ENCODE measurements at regions not wholly inside any gene's neighbourhood (a gene's known extent, or its start where the extent isn't known, plus 50 kb on each side); places are given as distances from the start of the nearest gene placed in this dataset.
"Not testable (repeated sequence)": the region's sequence is repeated elsewhere in the genome, so short reads cannot be mapped to it uniquely, and the experiment has no call there.

- TF ChIP-seq, protein P1, sequence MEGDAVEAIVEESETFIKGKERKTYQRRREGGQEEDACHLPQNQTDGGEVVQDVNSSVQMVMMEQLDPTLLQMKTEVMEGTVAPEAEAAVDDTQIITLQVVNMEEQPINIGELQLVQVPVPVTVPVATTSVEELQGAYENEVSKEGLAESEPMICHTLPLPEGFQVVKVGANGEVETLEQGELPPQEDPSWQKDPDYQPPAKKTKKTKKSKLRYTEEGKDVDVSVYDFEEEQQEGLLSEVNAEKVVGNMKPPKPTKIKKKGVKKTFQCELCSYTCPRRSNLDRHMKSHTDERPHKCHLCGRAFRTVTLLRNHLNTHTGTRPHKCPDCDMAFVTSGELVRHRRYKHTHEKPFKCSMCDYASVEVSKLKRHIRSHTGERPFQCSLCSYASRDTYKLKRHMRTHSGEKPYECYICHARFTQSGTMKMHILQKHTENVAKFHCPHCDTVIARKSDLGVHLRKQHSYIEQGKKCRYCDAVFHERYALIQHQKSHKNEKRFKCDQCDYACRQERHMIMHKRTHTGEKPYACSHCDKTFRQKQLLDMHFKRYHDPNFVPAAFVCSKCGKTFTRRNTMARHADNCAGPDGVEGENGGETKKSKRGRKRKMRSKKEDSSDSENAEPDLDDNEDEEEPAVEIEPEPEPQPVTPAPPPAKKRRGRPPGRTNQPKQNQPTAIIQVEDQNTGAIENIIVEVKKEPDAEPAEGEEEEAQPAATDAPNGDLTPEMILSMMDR (conservative IDR thresholded peaks at IDR 0.05; ENCODE audit: low read depth in 2 of 2) = not testable (repeated sequence)
- TF ChIP-seq, protein P2, sequence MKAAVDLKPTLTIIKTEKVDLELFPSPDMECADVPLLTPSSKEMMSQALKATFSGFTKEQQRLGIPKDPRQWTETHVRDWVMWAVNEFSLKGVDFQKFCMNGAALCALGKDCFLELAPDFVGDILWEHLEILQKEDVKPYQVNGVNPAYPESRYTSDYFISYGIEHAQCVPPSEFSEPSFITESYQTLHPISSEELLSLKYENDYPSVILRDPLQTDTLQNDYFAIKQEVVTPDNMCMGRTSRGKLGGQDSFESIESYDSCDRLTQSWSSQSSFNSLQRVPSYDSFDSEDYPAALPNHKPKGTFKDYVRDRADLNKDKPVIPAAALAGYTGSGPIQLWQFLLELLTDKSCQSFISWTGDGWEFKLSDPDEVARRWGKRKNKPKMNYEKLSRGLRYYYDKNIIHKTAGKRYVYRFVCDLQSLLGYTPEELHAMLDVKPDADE (IDR thresholded peaks at IDR 0.05) = not testable (repeated sequence)
- TF ChIP-seq EZH2phosphoT487 (IDR thresholded peaks at IDR 0.05; ENCODE audit: unreplicated experiment); EZH2 (IDR thresholded peaks at IDR 0.05; ENCODE audit: low read depth, unreplicated experiment); ZNF114 (CRISPR knock-in tag; IDR thresholded peaks at IDR 0.05); JUNB (IDR thresholded peaks at IDR 0.05; ENCODE audit: unreplicated experiment); POLR2AphosphoS5 (IDR thresholded peaks at IDR 0.05; ENCODE audit: low read depth); CREB1 (CRISPR knock-in tag; IDR thresholded peaks at IDR 0.05; ENCODE audit: low read depth); STAT1 (IDR thresholded peaks at IDR 0.05; ENCODE audit: unreplicated experiment): not testable (repeated sequence)
- TF ChIP-seq, protein P3, sequence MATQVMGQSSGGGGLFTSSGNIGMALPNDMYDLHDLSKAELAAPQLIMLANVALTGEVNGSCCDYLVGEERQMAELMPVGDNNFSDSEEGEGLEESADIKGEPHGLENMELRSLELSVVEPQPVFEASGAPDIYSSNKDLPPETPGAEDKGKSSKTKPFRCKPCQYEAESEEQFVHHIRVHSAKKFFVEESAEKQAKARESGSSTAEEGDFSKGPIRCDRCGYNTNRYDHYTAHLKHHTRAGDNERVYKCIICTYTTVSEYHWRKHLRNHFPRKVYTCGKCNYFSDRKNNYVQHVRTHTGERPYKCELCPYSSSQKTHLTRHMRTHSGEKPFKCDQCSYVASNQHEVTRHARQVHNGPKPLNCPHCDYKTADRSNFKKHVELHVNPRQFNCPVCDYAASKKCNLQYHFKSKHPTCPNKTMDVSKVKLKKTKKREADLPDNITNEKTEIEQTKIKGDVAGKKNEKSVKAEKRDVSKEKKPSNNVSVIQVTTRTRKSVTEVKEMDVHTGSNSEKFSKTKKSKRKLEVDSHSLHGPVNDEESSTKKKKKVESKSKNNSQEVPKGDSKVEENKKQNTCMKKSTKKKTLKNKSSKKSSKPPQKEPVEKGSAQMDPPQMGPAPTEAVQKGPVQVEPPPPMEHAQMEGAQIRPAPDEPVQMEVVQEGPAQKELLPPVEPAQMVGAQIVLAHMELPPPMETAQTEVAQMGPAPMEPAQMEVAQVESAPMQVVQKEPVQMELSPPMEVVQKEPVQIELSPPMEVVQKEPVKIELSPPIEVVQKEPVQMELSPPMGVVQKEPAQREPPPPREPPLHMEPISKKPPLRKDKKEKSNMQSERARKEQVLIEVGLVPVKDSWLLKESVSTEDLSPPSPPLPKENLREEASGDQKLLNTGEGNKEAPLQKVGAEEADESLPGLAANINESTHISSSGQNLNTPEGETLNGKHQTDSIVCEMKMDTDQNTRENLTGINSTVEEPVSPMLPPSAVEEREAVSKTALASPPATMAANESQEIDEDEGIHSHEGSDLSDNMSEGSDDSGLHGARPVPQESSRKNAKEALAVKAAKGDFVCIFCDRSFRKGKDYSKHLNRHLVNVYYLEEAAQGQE (IDR thresholded peaks at IDR 0.05; ENCODE audit: unreplicated experiment) = not testable (repeated sequence)
- TF ChIP-seq, protein P4, sequence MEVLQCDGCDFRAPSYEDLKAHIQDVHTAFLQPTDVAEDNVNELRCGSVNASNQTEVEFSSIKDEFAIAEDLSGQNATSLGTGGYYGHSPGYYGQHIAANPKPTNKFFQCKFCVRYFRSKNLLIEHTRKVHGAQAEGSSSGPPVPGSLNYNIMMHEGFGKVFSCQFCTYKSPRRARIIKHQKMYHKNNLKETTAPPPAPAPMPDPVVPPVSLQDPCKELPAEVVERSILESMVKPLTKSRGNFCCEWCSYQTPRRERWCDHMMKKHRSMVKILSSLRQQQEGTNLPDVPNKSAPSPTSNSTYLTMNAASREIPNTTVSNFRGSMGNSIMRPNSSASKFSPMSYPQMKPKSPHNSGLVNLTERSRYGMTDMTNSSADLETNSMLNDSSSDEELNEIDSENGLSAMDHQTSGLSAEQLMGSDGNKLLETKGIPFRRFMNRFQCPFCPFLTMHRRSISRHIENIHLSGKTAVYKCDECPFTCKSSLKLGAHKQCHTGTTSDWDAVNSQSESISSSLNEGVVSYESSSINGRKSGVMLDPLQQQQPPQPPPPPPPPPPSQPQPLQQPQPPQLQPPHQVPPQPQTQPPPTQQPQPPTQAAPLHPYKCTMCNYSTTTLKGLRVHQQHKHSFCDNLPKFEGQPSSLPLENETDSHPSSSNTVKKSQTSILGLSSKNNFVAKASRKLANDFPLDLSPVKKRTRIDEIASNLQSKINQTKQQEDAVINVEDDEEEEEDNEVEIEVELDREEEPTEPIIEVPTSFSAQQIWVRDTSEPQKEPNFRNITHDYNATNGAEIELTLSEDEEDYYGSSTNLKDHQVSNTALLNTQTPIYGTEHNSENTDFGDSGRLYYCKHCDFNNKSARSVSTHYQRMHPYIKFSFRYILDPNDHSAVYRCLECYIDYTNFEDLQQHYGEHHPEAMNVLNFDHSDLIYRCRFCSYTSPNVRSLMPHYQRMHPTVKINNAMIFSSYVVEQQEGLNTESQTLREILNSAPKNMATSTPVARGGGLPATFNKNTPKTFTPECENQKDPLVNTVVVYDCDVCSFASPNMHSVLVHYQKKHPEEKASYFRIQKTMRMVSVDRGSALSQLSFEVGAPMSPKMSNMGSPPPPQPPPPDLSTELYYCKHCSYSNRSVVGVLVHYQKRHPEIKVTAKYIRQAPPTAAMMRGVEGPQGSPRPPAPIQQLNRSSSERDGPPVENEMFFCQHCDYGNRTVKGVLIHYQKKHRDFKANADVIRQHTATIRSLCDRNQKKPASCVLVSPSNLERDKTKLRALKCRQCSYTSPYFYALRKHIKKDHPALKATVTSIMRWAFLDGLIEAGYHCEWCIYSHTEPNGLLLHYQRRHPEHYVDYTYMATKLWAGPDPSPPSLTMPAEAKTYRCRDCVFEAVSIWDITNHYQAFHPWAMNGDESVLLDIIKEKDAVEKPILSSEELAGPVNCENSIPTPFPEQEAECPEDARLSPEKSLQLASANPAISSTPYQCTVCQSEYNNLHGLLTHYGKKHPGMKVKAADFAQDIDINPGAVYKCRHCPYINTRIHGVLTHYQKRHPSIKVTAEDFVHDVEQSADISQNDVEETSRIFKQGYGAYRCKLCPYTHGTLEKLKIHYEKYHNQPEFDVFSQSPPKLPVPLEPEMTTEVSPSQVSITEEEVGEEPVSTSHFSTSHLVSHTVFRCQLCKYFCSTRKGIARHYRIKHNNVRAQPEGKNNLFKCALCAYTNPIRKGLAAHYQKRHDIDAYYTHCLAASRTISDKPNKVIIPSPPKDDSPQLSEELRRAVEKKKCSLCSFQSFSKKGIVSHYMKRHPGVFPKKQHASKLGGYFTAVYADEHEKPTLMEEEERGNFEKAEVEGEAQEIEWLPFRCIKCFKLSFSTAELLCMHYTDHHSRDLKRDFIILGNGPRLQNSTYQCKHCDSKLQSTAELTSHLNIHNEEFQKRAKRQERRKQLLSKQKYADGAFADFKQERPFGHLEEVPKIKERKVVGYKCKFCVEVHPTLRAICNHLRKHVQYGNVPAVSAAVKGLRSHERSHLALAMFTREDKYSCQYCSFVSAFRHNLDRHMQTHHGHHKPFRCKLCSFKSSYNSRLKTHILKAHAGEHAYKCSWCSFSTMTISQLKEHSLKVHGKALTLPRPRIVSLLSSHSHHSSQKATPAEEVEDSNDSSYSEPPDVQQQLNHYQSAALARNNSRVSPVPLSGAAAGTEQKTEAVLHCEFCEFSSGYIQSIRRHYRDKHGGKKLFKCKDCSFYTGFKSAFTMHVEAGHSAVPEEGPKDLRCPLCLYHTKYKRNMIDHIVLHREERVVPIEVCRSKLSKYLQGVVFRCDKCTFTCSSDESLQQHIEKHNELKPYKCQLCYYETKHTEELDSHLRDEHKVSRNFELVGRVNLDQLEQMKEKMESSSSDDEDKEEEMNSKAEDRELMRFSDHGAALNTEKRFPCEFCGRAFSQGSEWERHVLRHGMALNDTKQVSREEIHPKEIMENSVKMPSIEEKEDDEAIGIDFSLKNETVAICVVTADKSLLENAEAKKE (CRISPR knock-in tag; IDR thresholded peaks at IDR 0.05) = not testable (repeated sequence)
Measured at GRCh38 chr10:46154271-46154670, 108.2 kb upstream of the MSMB start.

Data from GM23338 (cell line).